ENCODE measurements at regions not wholly inside any gene's neighbourhood (a gene's known extent, or its start where the extent isn't known, plus 50 kb on each side); places are given as distances from the start of the nearest gene placed in this dataset.

DNA sequence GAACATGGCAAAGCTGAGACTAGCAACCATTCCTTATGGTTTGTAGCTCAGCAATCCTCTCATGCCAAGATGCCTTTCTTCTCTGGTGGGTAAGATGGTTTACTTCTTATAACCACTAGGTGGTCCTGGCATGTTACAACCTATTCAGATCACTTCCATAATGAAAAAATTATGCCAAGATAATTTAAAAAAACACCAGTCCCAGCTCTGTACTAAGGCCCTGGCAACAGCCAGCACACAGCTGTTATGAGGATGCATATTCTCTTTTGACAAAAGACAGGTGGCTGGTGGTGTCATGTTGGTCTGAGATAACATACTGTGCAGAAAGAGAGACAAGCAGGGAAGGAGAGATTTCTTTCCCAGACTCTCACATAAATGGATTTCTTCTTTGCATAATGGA is 65.7 kb upstream of the FRMD4B start:
- no peak overlapping the region for H3K27ac ChIP-seq

DNA sequence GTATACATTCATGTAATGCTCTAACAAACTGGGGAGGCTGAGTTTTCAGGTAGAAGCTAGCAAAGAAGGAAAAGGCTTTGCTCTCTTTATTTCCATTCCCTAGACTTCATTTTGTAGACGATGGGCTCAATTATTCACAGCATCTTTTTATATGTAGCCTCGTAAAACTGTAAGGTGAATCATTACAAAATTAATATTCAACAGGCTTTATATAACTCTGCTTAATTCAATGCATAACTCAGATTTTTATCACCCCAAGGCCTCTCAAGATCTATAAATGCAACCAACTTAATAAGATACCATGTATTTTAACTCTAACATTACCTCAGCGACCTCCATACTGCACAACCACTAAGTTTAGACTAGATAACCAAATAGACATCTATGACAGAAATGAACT is 63.0 kb upstream of the FRMD4B start:
- Histone ChIP-seq H3K4me3 (no peak overlapping the region), H3K4me1 (replicated peaks) (no peaks in the 10 kb centered on the region), H3K27ac (no peak overlapping the region), H3K36me3 (no peaks in the 10 kb centered on the region), H3K9me3 (no peaks in the 10 kb centered on the region), H3K27me3 (replicated peaks; ENCODE audit: insufficient read depth) (no peaks in the 10 kb centered on the region)
- TF ChIP-seq, protein P1, sequence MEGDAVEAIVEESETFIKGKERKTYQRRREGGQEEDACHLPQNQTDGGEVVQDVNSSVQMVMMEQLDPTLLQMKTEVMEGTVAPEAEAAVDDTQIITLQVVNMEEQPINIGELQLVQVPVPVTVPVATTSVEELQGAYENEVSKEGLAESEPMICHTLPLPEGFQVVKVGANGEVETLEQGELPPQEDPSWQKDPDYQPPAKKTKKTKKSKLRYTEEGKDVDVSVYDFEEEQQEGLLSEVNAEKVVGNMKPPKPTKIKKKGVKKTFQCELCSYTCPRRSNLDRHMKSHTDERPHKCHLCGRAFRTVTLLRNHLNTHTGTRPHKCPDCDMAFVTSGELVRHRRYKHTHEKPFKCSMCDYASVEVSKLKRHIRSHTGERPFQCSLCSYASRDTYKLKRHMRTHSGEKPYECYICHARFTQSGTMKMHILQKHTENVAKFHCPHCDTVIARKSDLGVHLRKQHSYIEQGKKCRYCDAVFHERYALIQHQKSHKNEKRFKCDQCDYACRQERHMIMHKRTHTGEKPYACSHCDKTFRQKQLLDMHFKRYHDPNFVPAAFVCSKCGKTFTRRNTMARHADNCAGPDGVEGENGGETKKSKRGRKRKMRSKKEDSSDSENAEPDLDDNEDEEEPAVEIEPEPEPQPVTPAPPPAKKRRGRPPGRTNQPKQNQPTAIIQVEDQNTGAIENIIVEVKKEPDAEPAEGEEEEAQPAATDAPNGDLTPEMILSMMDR (IDR thresholded peaks at IDR 0.05), result no peak
- intact Hi-C loops (cut with DNase I), result no loop called here
- no peak for DNase-seq (ENCODE audit: low spot score)
- 78% methylated on average over 3 of the region's 3 CpGs for WGBS

More for the DNA sequence above, 65.7 kb upstream of the FRMD4B start:
- TF ChIP-seq, protein P1 (IDR thresholded peaks at IDR 0.05), result no peak
- TF ChIP-seq POLR2A (IDR thresholded peaks at IDR 0.05) (no peak), POLR2AphosphoS5 (IDR thresholded peaks at IDR 0.05) (no peak)
- no peaks in the 10 kb centered on the region for H3K27me3 ChIP-seq (replicated peaks; ENCODE audit: insufficient read depth)
- H3K36me3 ChIP-seq, result no peaks in the 10 kb centered on the region
- DNase-seq (ENCODE audit: low spot score), result no peak
- no peaks in the 10 kb centered on the region for H3K9me3 ChIP-seq
- intact Hi-C loops (cut with DNase I), result no loop called here
- no peaks in the 10 kb centered on the region for H3K4me1 ChIP-seq (replicated peaks)
- H3K4me3 ChIP-seq, result no peak overlapping the region

DNA sequence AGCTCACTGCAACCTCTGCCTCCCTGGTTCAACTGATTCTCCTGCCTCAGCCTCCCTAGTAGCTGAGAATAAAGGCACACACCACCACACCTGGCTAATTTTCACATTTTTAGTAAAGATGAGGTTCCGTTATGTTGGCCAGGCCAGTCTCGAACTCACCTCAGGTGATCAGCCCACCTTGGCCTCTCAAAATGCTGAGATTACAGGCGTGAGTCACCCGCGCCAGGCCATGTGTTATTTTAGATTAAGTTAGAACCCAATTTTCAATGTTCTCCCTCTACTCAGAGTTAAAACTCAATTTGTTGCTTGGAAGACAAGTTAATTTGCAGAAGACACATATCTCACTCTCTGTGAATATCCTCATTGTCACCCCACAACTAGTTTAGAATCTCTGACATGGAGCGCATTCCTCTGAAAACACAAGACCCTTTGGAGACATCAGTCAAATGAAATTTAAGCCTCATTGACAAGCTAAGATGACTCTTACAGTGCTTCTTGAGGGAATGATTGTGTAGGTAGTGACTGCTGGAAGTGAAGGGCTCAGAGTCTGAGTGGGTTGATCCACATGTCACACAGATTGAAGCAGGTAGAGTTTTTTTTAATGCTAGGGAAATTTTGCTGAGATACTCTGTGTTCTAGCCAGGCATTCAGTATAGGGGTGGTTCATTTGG is 60.6 kb upstream of the FRMD4B start:
- intact Hi-C loops (cut with DNase I), result no loop called here
- H3K36me3 ChIP-seq, result no peaks in the 10 kb centered on the region
- H3K27me3 ChIP-seq (replicated peaks; ENCODE audit: insufficient read depth), result no peaks in the 10 kb centered on the region
- 94% methylated on average over 6 of the region's 6 CpGs for WGBS
- no peaks in the 10 kb centered on the region for H3K4me1 ChIP-seq (replicated peaks)
- H3K9me3 ChIP-seq, result no peaks in the 10 kb centered on the region
- TF ChIP-seq, protein P1 (IDR thresholded peaks at IDR 0.05), result no peak
- no peak for TF ChIP-seq POLR2A (IDR thresholded peaks at IDR 0.05)
- no peak for TF ChIP-seq POLR2AphosphoS5 (IDR thresholded peaks at IDR 0.05)
- no peak for DNase-seq (ENCODE audit: low spot score)
- H3K4me3 ChIP-seq, result no peak overlapping the region
- H3K27ac ChIP-seq, result no peak overlapping the region

DNA sequence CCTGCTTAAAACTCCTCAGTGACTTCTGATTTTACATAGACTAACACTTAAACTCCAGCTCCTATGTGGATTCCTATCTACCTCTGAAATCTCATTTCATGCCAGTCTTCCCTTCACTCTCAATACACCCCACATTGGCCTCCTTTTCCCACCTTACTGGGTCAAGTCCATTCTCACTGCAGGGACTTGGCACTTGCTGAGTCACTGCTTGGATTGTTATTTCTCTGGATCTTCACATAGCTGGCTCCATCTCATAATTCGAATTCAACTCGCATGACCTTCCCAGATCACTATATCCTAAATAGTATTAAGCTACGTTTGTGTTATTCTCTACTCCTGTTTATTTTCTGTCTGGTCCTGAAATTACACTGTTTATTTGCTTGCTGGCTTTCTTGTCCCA is 59.6 kb upstream of the FRMD4B start:
- Histone ChIP-seq H3K9me3 (no peaks in the 10 kb centered on the region), H3K36me3 (no peaks in the 10 kb centered on the region), H3K27me3 (replicated peaks; ENCODE audit: insufficient read depth) (no peaks in the 10 kb centered on the region), H3K4me1 (replicated peaks) (no peaks in the 10 kb centered on the region), H3K27ac (no peak overlapping the region), H3K4me3 (peak overlapping the region in 1 of 2 donors; percentile 17)
- intact Hi-C loops (cut with DNase I), result no loop called here
- TF ChIP-seq POLR2A (IDR thresholded peaks at IDR 0.05) (no peak), POLR2AphosphoS5 (IDR thresholded peaks at IDR 0.05) (no peak)
- TF ChIP-seq, protein P1 (IDR thresholded peaks at IDR 0.05), result no peak
- 63% methylated on average over 3 of the region's 3 CpGs for WGBS
- DNase-seq (ENCODE audit: low spot score), result no peak

DNA sequence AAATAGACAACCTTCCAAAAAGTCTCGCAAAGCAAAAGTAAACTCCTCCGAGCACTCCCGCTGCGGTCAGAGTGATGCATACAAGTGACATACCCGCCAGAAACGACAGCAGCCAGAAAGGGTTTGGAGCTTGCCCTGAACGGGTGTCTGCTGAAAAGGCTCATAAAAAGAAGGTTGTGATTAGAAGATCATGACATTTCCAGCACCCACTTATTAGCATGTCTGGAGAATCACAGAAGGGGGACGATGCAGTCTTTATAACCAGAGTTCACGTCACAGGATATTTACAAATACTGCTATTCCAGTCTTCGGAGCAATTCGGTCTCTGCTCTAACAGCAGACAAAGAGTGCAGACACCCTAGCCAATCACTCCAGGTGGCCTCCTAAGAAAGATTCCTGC is 59.1 kb upstream of the FRMD4B start:
- peak overlapping the region in 1 of 2 donors; percentile 34 for H3K27ac ChIP-seq
- peak overlapping the region; percentile 15 to 17 for H3K4me3 ChIP-seq
- no peaks in the 10 kb centered on the region for H3K4me1 ChIP-seq (replicated peaks)
- no peaks in the 10 kb centered on the region for H3K36me3 ChIP-seq
- intact Hi-C loops (cut with DNase I), result no loop called here
- TF ChIP-seq, protein P1 (IDR thresholded peaks at IDR 0.05), result no peak
- TF ChIP-seq POLR2A (IDR thresholded peaks at IDR 0.05), result no peak
- TF ChIP-seq POLR2AphosphoS5 (IDR thresholded peaks at IDR 0.05), result no peak
- no peak for DNase-seq (ENCODE audit: low spot score)
- H3K9me3 ChIP-seq, result no peaks in the 10 kb centered on the region
- no peaks in the 10 kb centered on the region for H3K27me3 ChIP-seq (replicated peaks; ENCODE audit: insufficient read depth)
- WGBS, result 26% methylated on average over 11 of the region's 11 CpGs
